ENCODE measurements at regions not wholly inside any gene's neighbourhood (a gene's known extent, or its start where the extent isn't known, plus 50 kb on each side); places are given as distances from the start of the nearest gene placed in this dataset.

- FAIRE-seq (no peak), DNase-seq (ENCODE audit: low read depth, low spot score) (no peak)
- Histone ChIP-seq H3K79me2 (ENCODE audit: control insufficient read depth, insufficient read depth, low read length) (no peaks in the 10 kb centered on the region), H3K27me3 (ENCODE audit: control insufficient read depth, extremely low read depth, insufficient read depth, low read length) (no peaks in the 10 kb centered on the region), H4K20me1 (ENCODE audit: control insufficient read depth, extremely low read depth, insufficient read depth, low read length) (no peaks in the 10 kb centered on the region), H3K4me3 (ENCODE audit: control insufficient read depth in 2 of 3, extremely low read depth in 1 of 3, insufficient read depth in 2 of 3, low read depth in 1 of 3, low read length in 3 of 3) (no peak overlapping the region), H3K9ac (ENCODE audit: control insufficient read depth, extremely low read depth, insufficient read depth, low read length) (no peak overlapping the region), H3K36me3 (ENCODE audit: control insufficient read depth in 2 of 2, extremely low read depth in 1 of 2, insufficient read depth in 2 of 2, low read length in 2 of 2) (no peaks in the 10 kb centered on the region), H2AFZ (ENCODE audit: control insufficient read depth, low read length) (no peak overlapping the region), H3K9me1 (ENCODE audit: control insufficient read depth, extremely low read depth, insufficient read depth, low read length) (no peaks in the 10 kb centered on the region), H3K27ac (ENCODE audit: control insufficient read depth, insufficient read depth, low read length) (no peak overlapping the region), H3K4me1 (ENCODE audit: control insufficient read depth, extremely low read depth, insufficient read depth, low read length) (no peaks in the 10 kb centered on the region), H3K4me2 (ENCODE audit: control insufficient read depth, extremely low read depth, insufficient read depth, low read depth, low read length) (no peak overlapping the region), H3K9me3 (ENCODE audit: control insufficient read depth, low read depth, low read length) (no peaks in the 10 kb centered on the region)
- dilution Hi-C loops (cut with MboI; ENCODE audit: extremely low pct_ligation_motif_present, low sequenced_read_pairs), result no loop called here
- TF ChIP-seq CTCF (optimal IDR thresholded peaks at IDR 0.05 in 1 of 3, IDR thresholded peaks at IDR 0.05 in 1 of 3, conservative IDR thresholded peaks at IDR 0.05 in 1 of 3; ENCODE audit: extremely low read depth in 1 of 3, insufficient read depth in 2 of 3, low read length in 3 of 3) (no peak), EZH2 (IDR thresholded peaks at IDR 0.05; ENCODE audit: low read length) (no peak)
These were observed 647.7 kb downstream of the ZPLD1 start for GRCh38 chr3:103082501-103082900.

DNA sequence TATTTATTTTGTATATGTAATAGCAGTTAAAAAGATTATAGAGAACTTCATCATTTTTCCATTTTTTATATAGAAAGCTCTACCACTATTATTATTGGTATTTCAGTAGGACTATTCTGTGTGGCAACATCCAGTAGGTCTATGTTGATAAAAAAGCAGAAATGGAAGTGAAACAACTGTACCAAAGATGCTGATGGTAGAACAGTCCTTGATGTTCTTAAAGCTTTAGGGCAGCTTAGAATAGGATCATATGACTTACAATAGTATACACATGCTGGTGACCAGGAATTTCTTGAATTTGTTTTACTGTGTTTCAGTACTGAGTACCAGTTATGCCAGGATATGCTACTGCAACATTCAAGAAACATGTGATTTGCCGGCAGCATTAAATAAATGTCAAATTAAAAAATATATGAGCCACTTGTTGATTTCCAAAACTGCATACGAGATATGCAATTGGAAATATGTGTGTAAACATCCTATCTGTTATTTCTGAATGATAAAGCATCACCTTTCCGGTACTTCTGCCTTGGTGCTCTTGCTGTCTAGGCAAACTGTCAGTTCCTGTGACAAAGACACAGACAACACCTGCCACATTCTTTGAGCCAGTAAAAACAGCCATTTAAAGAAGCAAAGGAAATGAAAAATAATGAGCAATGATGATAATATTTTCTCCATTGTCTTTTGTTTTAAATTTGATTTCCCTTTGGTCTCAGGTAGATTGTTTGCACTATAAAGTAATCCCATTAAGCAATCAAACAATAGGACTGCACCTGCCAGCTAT lies 649.2 kb downstream of the ZPLD1 start:
- TF ChIP-seq CTCF (optimal IDR thresholded peaks at IDR 0.05 in 1 of 3, IDR thresholded peaks at IDR 0.05 in 1 of 3, conservative IDR thresholded peaks at IDR 0.05 in 1 of 3; ENCODE audit: extremely low read depth in 1 of 3, insufficient read depth in 2 of 3, low read length in 3 of 3), result no peak
- no peak for TF ChIP-seq EZH2 (IDR thresholded peaks at IDR 0.05; ENCODE audit: low read length)
- Histone ChIP-seq H3K9me3 (ENCODE audit: control insufficient read depth, low read depth, low read length) (no peaks in the 10 kb centered on the region), H3K27ac (ENCODE audit: control insufficient read depth, insufficient read depth, low read length) (no peak overlapping the region), H3K4me2 (ENCODE audit: control insufficient read depth, extremely low read depth, insufficient read depth, low read depth, low read length) (no peak overlapping the region), H3K79me2 (ENCODE audit: control insufficient read depth, insufficient read depth, low read length) (no peaks in the 10 kb centered on the region), H2AFZ (ENCODE audit: control insufficient read depth, low read length) (no peak overlapping the region), H3K9ac (ENCODE audit: control insufficient read depth, extremely low read depth, insufficient read depth, low read length) (no peak overlapping the region), H3K27me3 (ENCODE audit: control insufficient read depth, extremely low read depth, insufficient read depth, low read length) (no peaks in the 10 kb centered on the region), H3K4me1 (ENCODE audit: control insufficient read depth, extremely low read depth, insufficient read depth, low read length) (no peaks in the 10 kb centered on the region), H3K9me1 (ENCODE audit: control insufficient read depth, extremely low read depth, insufficient read depth, low read length) (no peaks in the 10 kb centered on the region), H3K4me3 (ENCODE audit: control insufficient read depth in 2 of 3, extremely low read depth in 1 of 3, insufficient read depth in 2 of 3, low read depth in 1 of 3, low read length in 3 of 3) (no peak overlapping the region), H3K36me3 (ENCODE audit: control insufficient read depth in 2 of 2, extremely low read depth in 1 of 2, insufficient read depth in 2 of 2, low read length in 2 of 2) (no peaks in the 10 kb centered on the region), H4K20me1 (ENCODE audit: control insufficient read depth, extremely low read depth, insufficient read depth, low read length) (no peaks in the 10 kb centered on the region)
- no peak for FAIRE-seq
- dilution Hi-C loops (cut with MboI; ENCODE audit: extremely low pct_ligation_motif_present, low sequenced_read_pairs), result no loop called here
- DNase-seq (ENCODE audit: low read depth, low spot score), result no peak
